NCI-H187 treated with DMSO at 0.1 percent for 48 hours (cell line): ENCODE measurements at regions not wholly inside any gene's neighbourhood (a gene's known extent, or its start where the extent isn't known, plus 50 kb on each side); places are given as distances from the start of the nearest gene placed in this dataset.
"Not testable (repeated sequence)": the region's sequence is repeated elsewhere in the genome, so short reads cannot be mapped to it uniquely, and the experiment has no call there.

Experiments
- DNase-seq: peaks from one replicate; lab custom pipeline; 2025; lab: John Stamatoyannopoulos, UW

DNA sequence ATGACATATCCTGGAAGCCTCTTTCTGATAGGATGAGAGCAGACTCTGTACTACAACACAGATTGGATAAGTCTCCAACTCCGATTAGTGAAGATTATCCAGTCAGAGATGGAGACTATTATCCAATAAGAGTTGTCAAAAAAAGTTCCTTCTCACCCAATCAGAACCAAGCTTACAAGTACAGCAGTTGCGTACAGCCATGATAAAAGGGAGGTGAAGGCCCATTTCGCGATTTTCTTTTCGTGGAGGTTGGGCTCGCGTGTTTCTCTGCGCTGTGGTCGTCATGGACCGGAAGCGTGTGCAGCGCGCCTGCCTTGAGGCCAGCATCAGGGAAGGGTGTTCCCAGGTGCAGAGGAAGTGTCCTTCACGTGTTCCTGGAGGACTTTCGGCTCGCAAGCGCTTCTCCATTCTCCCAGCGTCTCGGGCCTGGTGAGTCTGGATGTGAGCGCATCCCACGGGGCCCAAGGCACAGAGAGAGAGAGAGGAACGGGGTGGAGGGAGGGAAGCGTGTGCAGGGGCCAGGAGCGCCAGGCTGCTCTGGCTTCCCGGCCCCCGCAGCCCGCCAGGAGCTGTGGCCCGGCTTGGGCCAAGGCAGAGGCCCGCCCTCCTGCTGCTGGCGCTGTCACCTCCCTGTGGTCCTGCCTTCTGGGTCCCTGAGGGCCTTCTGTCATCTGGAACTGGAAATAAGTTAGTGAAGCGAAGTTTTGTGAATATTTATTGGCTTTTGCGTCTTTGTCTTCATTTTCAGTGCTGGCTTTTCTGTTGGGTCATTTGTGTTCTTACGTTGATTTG lies 53.9 kb downstream of the CDRT15L2 start:
- not testable (repeated sequence) for DNase-seq

DNA sequence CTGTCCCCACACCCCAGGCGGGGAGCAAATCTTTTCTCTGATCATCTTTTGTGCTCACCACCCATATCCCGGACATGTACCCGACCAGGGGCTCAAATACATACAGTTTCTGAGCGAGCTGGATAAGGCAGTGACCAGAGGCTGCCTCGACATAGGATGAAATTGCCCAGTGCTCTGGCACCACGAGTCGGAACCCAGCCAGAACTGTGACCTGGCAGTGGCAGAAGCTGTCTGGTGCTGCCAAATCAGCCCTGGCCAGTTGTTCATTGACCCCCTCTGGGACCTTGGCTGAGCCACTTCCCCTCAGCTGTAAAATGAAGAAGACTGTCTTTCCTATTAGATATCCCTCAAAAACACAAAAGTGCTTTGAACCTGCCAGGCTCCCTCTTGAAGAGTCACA lies 60.6 kb downstream of the CDRT15L2 start:
- DNase-seq = not testable (repeated sequence)

DNA sequence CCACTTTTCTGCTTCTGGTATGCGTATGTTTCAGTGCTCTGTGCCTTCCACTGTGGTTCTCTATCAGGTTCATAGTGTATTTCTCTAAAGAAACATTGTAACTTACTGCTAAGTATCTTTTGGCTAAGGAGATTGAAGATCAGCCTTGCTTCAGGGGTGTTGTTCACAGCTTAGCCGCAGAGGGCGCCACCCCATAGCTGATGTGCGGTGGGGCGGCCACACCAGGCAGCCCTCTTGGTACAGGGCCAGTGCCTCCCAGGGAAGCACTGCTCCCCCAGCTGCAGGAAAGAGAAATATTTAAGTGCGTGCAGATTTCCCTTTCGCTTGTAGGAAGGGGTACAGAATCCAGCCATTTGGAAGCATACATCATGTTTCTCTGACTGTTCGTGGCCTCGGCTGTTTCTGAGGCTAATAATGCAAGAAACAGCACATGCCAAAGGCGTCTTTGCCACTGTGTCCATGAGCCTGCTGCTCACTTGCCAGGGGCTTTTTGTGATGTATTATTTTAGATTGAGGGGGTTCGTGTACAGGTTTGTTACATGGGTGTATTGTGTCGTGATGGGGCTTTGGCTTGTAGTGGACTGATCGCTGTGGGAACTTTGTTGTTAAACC lies 67.2 kb downstream of the CDRT15L2 start:
- not testable (repeated sequence) for DNase-seq

DNA sequence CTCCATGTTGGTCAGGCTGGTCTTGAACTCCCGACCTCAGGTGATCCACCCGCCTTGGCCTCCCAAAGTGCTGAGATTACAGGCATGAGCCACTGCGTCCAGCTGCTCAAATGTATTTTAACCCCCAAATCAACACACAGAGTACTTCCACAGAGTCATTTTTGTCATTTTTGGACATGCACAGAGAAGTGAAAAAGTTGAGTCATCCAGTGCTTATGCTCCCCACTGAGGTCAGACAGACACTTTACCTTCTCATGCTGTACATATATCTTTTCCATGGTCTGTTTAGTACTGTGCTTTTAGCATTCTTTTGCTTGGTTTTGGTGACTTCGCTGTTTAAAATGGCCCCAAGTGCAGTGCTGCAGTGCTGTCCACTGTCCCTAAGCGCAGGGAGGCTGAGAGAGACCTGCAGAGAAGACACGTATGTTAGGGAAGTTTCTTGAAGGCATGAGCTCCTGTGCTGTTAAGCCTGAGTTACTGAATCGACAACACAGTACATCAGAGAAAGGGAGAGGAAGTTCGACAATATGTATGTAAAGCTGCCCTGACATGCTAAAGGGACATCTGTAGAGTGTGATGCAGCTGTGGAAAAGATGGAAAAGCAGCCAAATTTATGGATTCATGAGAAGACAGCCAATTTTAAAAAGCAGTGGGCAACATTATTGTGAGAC lies 69.7 kb downstream of the CDRT15L2 start:
- not testable (repeated sequence) for DNase-seq

DNA sequence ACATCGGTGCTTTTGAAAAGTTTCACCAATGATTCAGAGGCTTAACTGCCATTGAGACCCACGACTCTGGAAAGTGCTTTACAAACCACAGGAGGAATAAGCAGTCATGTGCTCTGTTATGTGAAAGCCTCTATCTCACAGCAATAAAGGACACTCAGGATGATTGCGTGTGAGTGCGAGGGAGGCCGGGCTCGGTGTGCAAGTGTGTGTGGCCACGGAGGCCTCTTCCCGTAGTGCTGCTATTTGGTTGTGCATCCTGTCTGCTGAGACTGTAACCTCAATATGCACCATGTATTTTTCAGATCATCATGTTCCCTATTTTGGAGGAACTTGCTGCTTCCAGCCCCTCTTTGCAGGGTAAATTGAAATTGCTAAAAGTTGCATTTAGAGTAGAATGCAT lies 71.5 kb downstream of the CDRT15L2 start:
- DNase-seq = not testable (repeated sequence)

DNA sequence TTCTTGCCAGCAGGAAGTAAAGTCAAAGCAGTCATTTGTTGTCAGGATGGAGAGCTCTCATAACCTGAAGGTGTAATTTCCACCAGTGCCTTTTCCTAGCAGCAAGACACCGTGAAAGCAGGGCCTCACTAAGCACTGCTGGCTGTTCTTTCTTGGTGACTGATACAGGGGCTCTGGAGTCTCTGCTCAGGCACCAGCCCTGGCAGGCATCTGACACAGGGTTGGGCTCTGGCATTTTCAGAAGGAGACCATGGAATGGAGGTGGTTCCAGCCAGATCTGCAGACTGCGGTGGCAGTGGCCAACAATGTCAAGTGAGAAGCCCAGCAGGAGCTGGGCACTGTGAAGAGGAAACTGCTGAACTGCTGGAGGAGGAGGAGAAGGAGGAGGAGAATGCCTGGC lies 72.2 kb downstream of the CDRT15L2 start:
- DNase-seq = not testable (repeated sequence)

DNA sequence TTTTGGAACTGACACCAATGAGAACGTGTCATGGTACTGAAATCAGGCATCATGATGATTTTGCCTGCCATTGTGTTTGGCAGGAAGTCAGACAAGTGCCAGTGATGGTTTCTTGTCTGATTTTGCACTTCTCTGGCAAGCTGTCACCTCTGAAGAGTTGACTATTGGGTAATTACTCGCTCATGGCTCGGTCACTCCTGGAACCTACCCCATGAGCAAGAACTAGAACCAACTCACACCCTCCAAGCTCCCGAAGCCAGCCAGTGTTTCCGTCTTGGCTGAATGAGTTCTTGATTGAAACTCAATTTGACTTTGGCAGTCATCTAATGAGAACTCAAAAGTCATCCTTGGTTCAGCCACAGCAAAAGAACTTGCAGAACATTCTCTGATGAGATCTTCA lies 73.9 kb downstream of the CDRT15L2 start:
- DNase-seq = not testable (repeated sequence)

DNA sequence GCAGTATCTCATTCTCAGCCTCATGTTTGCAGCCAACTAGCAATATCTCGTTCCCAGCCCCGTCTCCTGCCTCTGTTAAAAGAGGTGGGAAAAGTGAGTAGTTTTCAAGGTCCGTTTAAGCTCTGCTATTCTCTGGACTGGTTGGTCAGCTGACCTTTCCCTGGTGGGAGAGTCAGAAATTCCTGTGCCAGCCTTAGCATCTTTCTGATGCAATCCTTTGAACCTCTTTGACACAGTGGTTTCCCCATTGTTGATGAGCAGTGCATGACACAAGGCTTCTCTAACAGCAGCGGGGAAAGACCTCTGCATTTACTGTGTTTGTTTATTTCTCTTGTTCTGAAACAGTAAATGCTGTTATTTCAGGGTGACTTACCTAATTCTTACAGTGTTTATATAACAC lies 74.6 kb downstream of the CDRT15L2 start:
- DNase-seq = not testable (repeated sequence)

DNA sequence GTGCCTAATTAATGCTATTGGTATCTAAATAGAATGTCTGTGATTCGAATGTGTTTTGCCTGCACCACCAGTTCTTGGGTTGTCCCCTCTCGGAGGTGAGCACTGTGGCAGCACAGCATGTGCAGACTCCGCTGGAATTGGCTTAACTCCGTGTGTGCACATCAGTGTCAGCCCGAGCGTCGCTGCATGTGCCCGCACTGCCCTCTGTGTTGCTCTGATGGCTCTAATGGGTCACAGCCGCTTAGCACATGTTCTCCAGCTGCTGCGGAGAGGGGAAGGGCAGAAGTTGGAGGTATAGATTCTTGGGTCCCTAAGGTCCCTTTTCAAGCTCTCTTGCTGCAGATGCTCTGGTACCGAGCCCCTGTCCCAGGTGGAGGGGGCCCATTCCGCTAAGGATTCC lies 75.1 kb downstream of the CDRT15L2 start:
- not testable (repeated sequence) for DNase-seq

DNA sequence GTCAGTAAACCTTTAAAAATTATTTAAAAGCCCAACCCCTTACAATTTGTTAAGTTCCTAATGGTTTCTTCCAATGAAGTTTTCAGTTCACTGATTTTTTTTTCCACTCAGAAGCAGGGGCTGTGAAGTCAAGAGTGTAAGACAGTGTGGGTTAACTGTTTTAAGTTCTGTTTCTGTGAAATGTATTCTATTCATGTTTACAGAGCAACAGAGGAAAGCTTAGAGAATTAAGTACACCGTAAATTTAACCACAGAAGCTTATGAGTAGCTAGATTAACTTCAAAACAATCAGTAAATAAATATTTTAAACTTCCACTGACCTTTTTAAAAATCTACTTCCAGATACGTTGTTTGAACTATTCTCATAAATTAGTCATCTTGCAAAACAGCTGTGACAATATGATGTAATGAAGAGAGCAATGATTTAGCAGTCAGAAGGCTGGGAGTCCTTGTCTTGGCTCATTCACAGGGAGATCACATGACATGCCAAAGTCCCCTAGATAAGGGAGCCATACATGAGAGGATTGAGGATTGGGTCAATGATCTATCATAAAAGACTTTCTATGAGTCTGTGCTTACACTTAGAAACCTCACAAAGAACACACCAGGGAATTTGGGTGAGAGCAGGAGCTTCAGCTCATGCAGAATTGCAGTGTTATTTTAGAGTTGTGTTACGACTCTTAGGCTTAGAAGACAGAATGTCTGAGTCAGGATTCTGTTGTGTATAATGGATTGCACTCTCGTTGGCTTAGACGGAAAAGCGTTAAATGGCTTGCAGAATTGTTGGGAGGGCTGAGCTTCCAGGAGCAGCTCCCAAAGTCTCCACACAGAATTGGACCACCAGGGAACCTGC lies 85.8 kb downstream of the CDRT15L2 start:
- DNase-seq = not testable (repeated sequence)

- not testable (repeated sequence) for DNase-seq
Measured at GRCh38 chr17:20666689-20667088, 87.2 kb downstream of the CDRT15L2 start.

- not testable (repeated sequence) for DNase-seq
Measured at GRCh38 chr17:20667712-20668111, 88.2 kb downstream of the CDRT15L2 start.

GRCh38 chr17:20668316-20668715 lies 88.8 kb downstream of the CDRT15L2 start:
- not testable (repeated sequence) for DNase-seq

- not testable (repeated sequence) for DNase-seq
Measured at GRCh38 chr17:20668868-20669267, 89.3 kb downstream of the CDRT15L2 start.

DNA sequence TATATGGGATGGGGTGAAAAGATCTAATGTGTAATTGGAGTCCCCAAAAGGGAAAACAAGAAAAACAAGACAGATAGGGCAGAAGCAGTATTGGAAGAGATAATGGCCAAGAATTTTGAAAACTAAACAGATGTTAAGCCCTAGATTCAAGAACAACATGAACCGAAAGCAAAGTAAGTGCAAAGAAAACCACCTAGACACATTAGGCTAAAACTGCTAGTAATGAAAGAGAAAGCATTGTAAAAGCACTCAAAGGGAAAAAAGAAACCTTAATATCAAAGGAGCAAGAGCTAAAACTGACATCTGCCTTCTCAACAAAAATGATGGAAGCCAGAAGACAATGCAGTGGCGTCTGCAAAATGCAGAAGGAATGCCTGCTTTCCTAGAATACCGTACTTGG lies 91.0 kb downstream of the CDRT15L2 start:
- DNase-seq = not testable (repeated sequence)

DNA sequence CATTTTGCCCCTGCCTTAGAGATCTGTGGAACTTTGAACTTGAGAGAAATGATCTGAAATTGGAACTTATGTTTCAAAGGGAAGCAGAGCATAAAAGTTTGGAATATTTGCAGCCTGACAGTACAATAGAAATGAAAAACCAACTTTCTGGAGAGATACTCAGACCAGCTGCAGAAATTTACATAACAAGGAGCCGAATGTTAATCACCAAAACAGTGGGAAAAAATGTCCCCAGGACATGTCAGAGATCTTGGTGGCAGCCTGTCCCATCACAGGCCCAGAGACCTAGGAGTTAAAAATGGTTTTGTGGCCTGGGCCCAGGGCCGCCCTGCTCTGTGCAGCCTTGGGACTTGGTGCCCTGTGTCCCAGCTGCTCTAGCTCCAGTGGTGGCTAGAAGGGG lies 94.8 kb downstream of the CDRT15L2 start:
- not testable (repeated sequence) for DNase-seq

DNA sequence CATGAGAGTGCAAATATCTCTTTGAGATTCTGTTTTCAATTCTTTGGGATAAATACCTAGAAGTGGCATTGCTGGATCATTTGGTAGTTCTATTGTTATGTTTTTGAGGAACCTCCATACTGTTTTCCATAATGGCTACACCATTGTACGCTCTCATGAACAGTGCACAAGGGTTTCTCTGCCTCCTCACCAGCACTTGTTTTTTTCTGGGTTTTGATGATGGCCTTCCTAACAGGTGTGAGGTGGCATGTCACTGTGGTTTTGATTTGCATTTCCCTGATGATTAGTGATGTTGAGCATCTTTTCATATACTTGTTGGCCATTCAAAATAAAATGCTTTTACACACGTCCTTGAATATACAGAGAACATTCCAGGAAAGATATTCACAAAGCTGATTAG lies 96.2 kb downstream of the CDRT15L2 start:
- DNase-seq = not testable (repeated sequence)

DNA sequence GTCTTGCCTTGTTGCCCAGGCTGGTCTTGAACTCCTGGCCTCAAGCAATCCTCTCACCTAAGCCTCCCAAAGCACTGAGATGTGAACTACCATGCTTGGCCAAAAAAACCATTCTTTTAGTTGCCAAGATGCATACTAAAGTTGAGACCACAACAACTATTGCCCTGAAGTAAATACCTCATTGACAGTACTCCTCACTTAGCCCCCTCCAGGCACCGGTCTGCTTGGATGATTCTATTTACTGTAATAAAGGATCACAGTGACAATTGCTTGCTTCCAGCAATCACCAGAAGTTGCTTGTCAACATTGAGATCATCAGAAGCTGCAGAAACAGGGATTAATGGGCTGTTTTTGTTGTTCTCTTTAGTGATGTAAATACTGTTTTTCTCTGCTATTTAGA lies 97.1 kb downstream of the CDRT15L2 start:
- not testable (repeated sequence) for DNase-seq

DNA sequence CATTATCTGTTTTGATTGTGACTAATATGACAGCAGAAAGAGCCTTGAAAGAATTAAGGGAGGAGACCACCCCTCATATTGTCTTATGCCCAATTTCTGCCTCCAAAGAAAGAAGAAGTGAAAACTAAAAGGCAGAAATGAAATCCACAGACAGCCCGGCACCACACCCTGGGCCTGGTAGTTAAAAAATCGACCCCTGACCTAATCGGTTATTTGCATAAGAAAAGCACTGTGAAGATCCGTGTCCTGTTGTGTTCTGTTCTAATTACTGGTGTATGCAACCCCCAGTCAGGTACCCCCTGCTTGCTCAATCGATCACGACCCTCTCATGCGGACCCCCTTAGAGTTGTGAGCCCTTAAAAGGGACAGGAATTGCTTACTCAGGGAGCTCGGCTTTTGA lies 97.9 kb downstream of the CDRT15L2 start:
- DNase-seq = not testable (repeated sequence)

DNA sequence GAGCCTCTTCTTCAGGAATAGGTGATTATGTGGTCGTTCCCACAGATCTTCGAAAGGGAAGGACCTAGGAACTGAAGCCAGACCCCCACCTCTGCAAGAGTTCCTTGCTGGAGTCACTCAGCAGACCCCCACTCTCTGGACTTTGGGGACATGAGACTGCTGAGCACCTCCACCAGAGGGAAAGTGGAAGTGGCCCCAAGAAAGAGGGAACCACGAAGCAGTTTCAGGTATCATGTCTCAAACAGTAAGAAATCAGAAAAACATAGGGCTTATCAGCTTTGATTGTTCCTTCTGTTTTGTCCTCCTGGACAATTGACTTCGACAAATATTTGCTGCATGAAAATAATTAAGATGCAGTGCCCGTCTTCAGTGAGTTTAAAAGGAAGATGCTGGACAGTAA lies 98.9 kb downstream of the CDRT15L2 start:
- not testable (repeated sequence) for DNase-seq

DNA sequence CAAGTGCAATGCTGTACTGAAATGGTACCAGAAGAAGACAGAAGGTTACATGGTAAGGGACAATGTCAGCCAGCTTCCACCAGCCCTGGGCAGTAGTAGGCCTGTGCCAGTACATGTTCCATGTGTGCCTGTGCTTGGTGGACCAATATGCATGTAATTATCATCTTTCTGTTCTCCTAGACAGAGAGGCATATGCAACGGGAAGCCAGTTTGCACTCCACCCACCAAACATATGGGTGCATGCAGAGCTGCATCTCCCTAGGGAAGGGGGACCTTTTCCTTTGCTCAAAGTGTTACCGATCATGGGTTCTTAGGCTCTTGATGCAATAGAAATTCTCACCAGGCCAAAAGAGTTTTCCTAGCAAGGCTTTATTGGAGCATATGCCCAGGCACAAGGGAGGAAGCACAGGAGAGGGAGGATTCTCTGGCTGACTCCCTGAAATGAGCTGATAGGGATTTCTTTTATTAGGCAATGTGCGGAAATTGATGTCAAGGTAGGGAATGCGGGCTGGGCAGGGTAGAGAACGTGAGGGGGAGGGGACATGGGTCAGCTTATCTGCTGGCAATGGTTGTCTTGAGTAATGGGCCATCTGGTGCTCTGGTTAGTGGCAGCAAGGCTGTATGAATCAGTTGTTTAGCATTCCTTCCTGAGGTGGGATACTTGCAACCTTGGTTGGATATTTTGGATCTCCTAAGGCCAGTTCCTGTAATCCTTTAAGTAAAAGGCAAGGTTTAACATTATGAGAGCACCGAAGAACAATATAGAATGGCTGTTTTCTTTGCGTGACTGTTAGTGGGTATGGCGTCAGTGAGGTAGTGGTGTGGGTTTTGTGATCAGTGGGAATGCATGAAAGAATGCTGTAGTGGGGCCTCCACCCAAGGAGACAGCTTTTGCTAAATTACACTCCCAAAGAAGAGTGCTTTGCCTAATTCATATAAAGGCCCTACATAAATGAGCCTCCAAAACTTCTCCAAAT lies 102.5 kb downstream of the CDRT15L2 start:
- not testable (repeated sequence) for DNase-seq
